GM18508 (cell line): ENCODE measurements at regions not wholly inside any gene's neighbourhood (a gene's known extent, or its start where the extent isn't known, plus 50 kb on each side); places are given as distances from the start of the nearest gene placed in this dataset.
"Not testable (repeated sequence)": the region's sequence is repeated elsewhere in the genome, so short reads cannot be mapped to it uniquely, and the experiment has no call there.

ENCODE experiments used
- ATAC-seq: cut with Tn5 transposase; IDR thresholded peaks from one replicate; pipeline ENCODE4 v1.9.1; 2021; ENCODE audit warnings: moderate number of reproducible peaks; ENCODE audit not compliant: insufficient read depth, unreplicated experiment

DNA sequence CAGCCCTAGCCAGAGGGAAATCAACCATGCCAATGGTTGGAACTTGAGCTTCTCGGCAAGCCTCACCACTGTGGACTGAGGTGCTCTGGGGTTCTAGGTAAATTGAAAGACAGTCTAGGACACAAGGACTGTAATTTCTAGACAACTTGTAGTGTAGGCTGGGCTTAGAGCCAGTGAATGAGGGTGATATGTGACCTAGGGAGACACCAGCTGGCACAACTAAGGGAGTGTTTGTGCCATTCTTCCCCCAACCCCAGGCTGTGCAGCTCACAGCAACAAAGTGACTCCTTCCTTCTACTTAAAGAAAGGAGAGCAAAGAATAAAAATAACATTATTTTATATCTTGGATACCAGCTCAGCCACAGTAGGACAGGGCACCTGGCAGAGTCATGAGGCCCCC is 1690.7 kb upstream of the TMEFF2 start:
- ATAC-seq: no peak

DNA sequence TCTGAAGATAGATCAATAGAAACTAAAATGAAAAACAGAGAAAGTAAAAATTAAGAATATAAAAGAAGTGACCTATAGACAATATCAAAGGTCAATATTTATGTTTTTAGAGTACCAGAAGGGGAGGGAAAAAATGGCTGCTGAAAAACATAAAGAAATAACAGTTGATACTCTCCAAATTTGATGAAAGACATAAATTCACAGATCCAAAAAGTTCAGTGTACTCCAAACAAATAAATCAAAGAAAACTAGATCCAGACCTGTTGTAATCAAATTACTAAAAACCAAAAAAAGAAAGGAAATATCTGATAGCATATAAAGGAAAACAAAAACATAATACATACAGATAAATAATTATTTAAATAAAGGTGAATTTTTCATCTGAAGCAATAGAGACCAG is 1689.1 kb upstream of the TMEFF2 start:
- no peak for ATAC-seq

- no peak for ATAC-seq
Observed at GRCh38 chr2:193876980-193877379, 1682.2 kb upstream of the TMEFF2 start.

DNA sequence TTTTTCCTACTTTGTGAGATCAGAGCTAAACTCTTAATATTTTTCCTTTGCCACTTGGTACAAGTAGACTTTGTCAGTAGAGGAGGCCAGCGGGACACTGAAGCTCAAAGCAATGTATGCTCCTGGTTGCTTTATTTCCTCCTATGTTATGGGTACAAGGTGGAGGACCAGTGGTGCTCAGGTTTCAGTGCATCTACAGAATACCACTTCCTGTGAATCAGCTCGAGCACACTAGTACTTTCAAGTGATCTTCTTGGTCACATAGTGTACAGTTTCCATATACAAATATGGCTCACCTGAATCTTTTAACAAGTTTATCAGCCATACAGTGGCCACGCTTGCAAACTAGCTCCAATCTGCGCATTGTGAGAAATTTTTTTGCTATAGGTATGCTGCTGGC is 1674.8 kb upstream of the TMEFF2 start:
- ATAC-seq: no peak

DNA sequence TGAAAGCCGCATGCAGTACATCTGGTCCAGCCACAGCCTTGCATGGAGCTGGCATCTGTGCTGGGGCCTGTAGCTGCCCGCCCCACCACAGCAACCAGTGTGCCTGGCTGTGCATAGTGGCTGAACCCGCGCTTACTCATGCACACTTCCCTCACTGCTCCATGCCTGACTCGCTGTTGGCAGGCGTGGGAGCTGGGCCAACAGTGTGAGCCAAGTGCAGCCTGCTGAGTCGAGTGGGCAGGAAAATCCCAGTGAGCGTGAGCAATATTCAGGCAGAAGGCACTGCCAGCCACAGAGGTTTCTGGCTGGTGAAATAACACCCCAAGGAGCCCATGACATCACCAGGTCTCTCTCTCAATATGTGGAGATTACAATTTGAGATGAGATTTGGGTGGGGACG is 1674.1 kb upstream of the TMEFF2 start:
- no peak for ATAC-seq

- ATAC-seq: no peak
Observed at GRCh38 chr2:193868132-193868531, 1673.4 kb upstream of the TMEFF2 start.

- ATAC-seq: no peak
Observed at GRCh38 chr2:193867454-193867853, 1672.7 kb upstream of the TMEFF2 start.

DNA sequence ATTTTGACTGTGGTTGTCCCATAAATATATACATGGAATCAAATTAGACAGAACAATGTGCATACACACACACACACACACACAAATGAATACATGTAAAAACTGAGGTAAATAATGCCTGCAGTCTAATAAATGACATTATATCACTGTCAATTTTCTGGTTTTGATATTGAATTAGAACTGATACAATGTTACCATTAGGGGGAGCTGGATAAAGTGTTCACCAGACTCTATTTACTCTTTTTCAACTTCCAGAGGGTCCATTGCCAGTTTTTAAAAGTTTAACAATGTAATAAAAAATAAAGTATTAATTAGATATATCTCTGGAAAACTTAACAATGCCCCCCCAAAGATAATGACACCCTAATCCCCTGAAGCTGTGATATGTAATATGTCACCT is 1666.8 kb upstream of the TMEFF2 start:
- ATAC-seq: no peak

- ATAC-seq: no peak
Observed at GRCh38 chr2:193847991-193848390, 1653.3 kb upstream of the TMEFF2 start.

- no peak for ATAC-seq
Observed at GRCh38 chr2:193847130-193847529, 1652.4 kb upstream of the TMEFF2 start.

DNA sequence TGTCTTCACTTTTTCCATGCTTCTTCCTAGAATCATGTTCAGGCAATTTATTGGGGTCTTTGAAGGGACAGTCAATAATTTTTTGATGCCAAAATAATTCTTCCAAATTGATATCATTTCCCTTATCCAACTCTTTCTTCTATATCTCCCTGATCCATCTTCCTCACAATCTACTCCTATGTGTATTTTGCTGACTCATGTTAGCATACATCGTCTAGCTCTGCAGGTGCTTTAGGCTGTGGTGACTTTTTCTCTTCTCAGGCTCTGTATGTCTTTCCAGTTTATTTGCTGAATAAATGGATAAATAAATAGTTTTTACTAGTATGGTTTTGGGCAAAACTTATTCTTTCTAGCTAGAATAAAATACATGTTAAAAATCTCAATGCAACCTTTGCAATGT is 1650.9 kb upstream of the TMEFF2 start:
- ATAC-seq: no peak

DNA sequence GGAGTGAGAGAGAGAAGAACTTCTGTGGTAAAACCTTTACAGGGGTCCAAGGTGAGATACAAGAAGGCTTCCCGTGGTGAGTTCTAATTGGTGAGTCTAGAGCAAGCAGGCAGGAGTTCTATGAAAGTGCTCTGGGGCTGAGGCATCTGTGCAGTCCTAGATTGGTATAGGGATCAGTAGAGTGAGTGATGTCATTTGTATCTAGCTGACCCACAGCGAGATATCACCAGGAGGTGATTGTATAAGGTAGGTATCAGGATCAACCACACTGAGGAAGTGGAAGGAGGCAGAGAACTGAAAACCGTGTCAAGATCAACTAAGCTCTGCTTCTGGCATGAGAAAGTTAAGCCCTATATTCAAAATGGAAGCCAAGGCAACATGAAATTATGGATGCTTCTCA is 1648.9 kb upstream of the TMEFF2 start:
- no peak for ATAC-seq

GRCh38 chr2:193841384-193842150 is 1646.8 kb upstream of the TMEFF2 start:
- no peak for ATAC-seq

DNA sequence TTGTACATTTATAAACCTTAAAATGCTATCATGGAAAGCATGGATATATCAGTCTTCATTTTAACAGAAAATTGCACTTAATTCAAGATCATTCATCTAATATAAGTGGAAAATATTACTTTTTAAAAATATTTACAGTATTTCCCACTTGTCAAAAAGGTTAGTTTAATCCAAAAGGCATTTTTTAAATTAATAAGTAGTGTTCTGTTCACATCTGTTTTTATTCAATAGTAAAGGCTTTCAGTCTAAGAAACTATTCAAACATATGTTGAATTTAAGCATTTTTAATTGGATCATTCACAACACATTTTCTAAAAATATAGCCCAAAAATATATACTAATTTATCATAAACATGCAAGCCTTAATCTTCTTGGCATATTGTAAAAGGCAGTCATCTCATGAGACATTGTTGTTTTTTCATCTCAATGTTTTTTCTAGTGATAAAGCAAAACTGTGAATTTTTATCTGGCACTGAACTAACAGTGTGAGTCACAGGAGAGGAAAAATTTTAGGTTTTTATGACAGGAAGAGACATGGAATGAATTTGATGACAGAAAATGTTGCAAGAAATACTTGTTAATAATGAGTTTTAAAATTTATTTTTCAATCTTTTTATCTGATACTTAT is 1642.5 kb upstream of the TMEFF2 start:
- ATAC-seq: no peak

GRCh38 chr2:193836424-193837006 is 1641.8 kb upstream of the TMEFF2 start:
- ATAC-seq: not testable (repeated sequence)

GRCh38 chr2:193833895-193834294 is 1639.2 kb upstream of the TMEFF2 start:
- ATAC-seq: not testable (repeated sequence)

- ATAC-seq: no peak
Observed at GRCh38 chr2:193824474-193824873, 1629.7 kb upstream of the TMEFF2 start.

- ATAC-seq: no peak
Observed at GRCh38 chr2:193818801-193819499, 1624.2 kb upstream of the TMEFF2 start.

DNA sequence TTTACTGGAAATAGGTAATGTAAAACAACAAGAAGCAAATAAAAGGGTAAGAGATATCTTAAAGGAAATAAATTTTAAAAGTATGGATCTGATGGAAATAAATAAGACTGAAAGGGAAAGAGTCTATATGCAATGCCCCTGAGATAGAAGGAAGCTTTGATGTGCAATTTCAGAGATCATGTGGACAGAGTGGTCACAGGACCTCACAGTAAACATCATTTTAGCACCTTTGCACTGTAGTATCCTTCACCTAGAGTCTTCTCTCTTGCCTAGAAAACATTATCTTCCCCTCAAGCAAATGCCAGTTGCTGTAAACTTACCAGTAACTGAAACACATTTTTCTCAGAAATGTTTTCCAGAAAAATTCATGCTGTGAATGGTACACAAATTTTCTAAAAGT is 1621.3 kb upstream of the TMEFF2 start:
- ATAC-seq: no peak

DNA sequence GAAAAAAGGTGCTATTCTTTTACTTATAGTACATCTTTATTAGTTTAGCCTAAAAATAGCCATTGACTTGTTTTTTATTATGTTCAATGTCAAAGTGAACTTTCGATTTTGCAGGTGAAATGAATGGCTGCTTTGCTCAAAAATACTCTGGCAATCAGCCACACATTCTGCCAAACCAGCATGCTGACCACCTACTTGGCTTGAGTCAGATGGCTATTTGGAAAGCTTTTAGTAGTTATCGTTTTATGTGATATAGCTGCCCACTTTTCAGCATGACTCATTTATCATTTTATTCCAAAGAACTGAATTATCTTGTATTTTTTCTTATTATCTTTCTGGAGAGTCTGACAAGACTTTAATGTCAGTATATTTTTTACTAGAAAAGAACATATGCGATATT is 1615.8 kb upstream of the TMEFF2 start:
- ATAC-seq: no peak

- ATAC-seq: no peak
Observed at GRCh38 chr2:193808877-193809276, 1614.1 kb upstream of the TMEFF2 start.
